Activated CD8-positive, alpha-beta T cell treated with anti-CD3 and anti-CD28 coated beads for 36 hours (primary cell): ENCODE measurements at regions not wholly inside any gene's neighbourhood (a gene's known extent, or its start where the extent isn't known, plus 50 kb on each side); places are given as distances from the start of the nearest gene placed in this dataset.

Experiments used
- ATAC-seq: fragments of 200-7000 bp; cut with Tn5 transposase; one replicate; pipeline ENCODE4 v1.10.0; 2021; ENCODE audit warnings: mild to moderate bottlenecking, moderate library complexity
- CTCF ChIA-PET: fragments of 350-600 bp; sonication (Branson Sonifier 250); formaldehyde crosslinking; loops from one replicate; lab custom pipeline; 2021; ENCODE audit warnings: antibody characterized with exemption; lab: Charles Lee
- POLR2A ChIA-PET: fragments of 350-600 bp; sonication (Branson Sonifier 250); formaldehyde crosslinking; loops from one replicate; lab custom pipeline; 2021; ENCODE audit warnings: antibody characterized with exemption; lab: Charles Lee
- DNase-seq: peaks from one replicate; pipeline ENCODE4 v3.0.0-alpha.2; 2020
- H3K27ac Mint-ChIP-seq: one replicate; pipeline ENCODE4 v1.8.0; 2021; ENCODE audit warnings: mild to moderate bottlenecking, mixed read lengths
- H3K27me3 Mint-ChIP-seq: one replicate; pipeline ENCODE4 v1.8.0; 2021; ENCODE audit warnings: mixed read lengths
- H3K36me3 Mint-ChIP-seq: one replicate; pipeline ENCODE4 v1.8.0; 2021; ENCODE audit warnings: low read depth, mixed read lengths
- H3K4me1 Mint-ChIP-seq: one replicate; pipeline ENCODE4 v1.8.0; 2021; ENCODE audit warnings: low read depth, mixed read lengths
- H3K4me3 Mint-ChIP-seq: one replicate; pipeline ENCODE4 v1.8.0; 2021; ENCODE audit warnings: mild to moderate bottlenecking, moderate library complexity, mixed read lengths
- H3K9me3 Mint-ChIP-seq: one replicate; pipeline ENCODE4 v1.8.0; 2021; ENCODE audit warnings: mixed read lengths
- intact Hi-C: fragments of 100-400 bp; cut with micrococcal nuclease; formaldehyde crosslinking; loops from one replicate; pipeline ENCODE4 v1.10.0; 2022
- TF ChIP-seq, protein P1 (sequence below): fragments of 200-600 bp; IDR thresholded peaks from one replicate; pipeline ENCODE4 v1.8.0; 2022; ENCODE audit warnings: antibody characterized with exemption, mild to moderate bottlenecking

DNA sequence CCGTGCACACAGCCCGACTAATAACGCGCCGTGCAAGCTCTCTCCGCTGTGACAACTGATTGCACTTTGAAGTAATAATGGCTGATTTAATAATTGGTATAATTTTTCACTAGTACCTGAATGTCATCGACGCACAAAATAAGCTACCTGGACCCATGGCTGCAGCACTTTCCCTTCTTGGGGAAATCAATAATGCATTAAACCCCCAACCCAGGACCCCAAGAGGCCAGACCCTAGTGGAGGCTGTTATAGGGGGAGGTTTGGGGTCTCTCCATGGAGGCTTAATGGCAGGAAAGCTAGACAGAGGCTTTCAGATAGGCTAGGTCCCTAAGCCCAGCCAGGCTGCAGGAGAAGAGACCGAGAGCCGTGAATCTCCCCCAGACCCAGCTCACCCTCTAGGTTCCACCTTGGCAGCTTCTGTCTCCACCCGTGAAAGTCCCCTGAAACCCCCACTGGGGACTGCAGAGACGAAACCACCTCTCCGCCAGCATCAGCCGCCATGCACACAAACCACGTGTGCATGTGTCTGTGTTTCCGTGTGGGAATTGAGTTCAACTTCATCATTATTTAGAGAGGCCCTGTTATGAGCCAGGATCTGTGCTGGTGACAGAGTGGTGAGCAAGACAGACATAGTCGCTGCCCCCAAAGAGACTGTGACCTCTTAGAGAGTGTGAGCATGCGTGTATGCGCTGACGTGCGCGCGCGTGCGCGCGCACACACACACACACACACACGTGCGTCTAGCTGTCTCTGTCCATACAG is 168.6 kb upstream of the MVB12B start:
- POLR2A ChIA-PET: no interaction called here
- no peaks in the 10 kb centered on the region for H3K9me3 Mint-ChIP-seq
- ATAC-seq (no peak), DNase-seq (no peak)
- TF ChIP-seq, protein P1, sequence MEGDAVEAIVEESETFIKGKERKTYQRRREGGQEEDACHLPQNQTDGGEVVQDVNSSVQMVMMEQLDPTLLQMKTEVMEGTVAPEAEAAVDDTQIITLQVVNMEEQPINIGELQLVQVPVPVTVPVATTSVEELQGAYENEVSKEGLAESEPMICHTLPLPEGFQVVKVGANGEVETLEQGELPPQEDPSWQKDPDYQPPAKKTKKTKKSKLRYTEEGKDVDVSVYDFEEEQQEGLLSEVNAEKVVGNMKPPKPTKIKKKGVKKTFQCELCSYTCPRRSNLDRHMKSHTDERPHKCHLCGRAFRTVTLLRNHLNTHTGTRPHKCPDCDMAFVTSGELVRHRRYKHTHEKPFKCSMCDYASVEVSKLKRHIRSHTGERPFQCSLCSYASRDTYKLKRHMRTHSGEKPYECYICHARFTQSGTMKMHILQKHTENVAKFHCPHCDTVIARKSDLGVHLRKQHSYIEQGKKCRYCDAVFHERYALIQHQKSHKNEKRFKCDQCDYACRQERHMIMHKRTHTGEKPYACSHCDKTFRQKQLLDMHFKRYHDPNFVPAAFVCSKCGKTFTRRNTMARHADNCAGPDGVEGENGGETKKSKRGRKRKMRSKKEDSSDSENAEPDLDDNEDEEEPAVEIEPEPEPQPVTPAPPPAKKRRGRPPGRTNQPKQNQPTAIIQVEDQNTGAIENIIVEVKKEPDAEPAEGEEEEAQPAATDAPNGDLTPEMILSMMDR: no peak
- H3K36me3 Mint-ChIP-seq: no peaks in the 10 kb centered on the region
- H3K27me3 Mint-ChIP-seq: peaks cover 6% of the 10 kb centered on the region
- H3K4me3 Mint-ChIP-seq: no peak overlapping the region
- no peak overlapping the region for H3K27ac Mint-ChIP-seq
- CTCF ChIA-PET: no interaction called here
- no peaks in the 10 kb centered on the region for H3K4me1 Mint-ChIP-seq
- intact Hi-C loops: no loop called here

DNA sequence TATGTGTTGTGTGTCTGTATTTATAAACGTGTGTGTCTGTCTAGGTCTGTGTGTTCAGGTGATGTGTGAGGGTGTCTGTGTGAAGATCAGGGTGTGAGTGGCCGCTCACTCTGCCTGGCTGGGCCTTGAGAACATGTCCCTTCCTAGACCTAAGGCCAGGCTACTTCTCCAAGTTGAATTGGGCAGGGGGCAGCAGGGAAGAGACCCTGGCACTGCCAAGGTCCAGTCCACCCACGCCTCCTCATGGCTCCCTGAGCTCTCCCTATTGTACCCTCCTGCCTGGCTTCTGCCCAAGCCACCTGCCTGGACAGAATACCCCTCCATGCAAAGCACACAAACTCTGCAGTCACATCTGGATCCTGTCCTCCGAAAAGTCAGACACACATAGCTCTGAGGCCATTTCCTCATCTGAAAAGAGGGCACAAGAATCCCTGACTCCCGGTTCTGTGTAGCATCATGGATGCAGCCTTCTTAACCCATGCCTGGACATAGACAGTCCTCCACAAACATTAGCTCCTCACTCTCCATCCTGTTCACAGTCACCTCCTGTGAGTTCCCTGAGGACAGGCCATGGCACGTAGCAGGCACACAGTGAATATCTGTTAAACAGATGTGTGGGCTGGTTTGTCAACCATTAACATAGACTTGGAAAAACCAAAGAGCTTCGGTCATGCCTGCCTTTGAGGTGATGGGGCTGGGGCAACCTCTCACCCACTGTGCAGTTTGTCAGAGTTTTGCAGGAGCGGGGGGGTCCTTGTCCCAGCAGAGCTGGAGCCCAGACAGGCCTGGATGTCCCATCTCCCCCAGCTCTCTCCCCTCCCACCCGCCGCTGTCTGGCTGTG is 167.8 kb upstream of the MVB12B start:
- Mint-ChIP-seq H3K4me3 (no peak overlapping the region), H3K36me3 (no peaks in the 10 kb centered on the region), H3K4me1 (no peaks in the 10 kb centered on the region), H3K27ac (no peak overlapping the region), H3K9me3 (no peaks in the 10 kb centered on the region), H3K27me3 (peaks cover 8% of the 10 kb centered on the region)
- ATAC-seq: no peak
- TF ChIP-seq, protein P1: no peak
- intact Hi-C loops: no loop called here
- DNase-seq: no peak
- ChIA-PET CTCF (no interaction called here), POLR2A (no interaction called here)

DNA sequence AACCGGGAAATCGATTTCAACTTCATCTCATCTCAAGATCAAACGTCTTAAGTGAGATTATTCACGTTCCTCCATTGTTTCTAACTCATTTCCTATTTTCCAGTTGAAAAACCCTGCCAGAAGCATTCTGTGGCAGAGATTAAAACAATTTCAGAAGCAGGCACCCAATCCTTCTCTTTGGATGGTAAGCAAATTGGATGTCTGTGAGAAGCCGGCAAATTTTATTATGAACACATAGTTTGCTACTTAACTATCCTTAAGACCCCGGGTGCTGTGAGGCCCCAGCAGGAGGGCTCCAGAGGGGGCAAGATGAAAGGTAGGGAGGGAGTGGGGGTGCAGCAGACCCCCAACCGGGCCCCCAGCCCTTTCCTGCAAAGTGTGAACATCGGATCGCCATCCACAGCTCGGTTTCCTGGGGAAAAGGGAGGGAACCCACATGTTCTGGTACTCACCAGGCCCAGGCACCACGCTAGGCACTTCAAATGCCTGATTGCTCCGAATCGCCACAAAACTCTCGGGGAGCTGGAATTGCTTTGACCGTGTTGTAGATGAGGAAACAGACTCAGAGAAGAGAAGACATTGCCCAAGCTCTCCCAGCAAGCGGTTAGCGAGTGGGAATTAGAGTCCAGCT is 167.1 kb upstream of the MVB12B start:
- Mint-ChIP-seq H3K9me3 (no peaks in the 10 kb centered on the region), H3K4me3 (no peak overlapping the region), H3K4me1 (no peaks in the 10 kb centered on the region), H3K27me3 (peaks cover 9% of the 10 kb centered on the region), H3K36me3 (no peaks in the 10 kb centered on the region), H3K27ac (no peak overlapping the region)
- DNase-seq (no peak), ATAC-seq (no peak)
- TF ChIP-seq, protein P1: no peak
- ChIA-PET POLR2A (no interaction called here), CTCF (no interaction called here)
- intact Hi-C loops: no loop called here

DNA sequence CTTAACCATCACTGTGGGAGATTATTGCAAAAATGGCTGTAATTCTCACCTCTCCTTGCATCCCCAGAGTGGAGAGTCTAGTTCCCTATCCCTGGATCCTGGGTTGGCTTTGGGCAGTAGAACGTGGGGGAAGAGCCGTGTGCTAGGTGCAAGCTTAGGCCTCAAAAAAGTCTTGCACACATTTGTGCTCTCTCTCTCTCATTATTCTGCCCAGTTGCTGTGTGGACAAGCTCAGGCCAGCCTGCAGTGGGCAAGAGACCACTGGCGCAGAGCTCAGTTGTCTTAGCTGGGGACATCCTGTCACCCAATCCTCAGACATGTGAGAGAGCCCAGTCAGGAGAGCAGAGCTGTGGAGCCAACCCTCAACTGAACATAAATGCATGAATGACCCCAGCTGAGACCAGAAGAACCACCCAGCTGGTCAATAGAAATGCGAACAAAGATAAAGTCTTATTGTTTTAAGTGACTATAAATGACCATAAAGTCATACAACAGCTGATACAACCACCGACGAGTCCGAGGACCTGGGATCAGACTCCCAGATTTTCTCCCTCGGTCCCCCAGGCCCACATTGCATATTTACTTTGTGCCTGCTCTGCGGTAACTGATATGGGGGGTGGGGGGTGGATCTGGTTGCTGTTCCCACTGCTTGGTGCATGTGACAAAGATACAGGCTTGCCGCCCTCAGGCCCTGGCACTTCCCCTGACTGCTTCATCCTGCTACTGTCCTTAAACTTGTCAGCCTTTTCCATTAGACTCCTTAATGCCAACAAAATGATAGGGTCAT is 166.4 kb upstream of the MVB12B start:
- intact Hi-C loops: no loop called here
- DNase-seq (no peak), ATAC-seq (no peak)
- no peak overlapping the region for H3K27ac Mint-ChIP-seq
- H3K4me3 Mint-ChIP-seq: no peak overlapping the region
- TF ChIP-seq, protein P1: no peak
- ChIA-PET POLR2A (no interaction called here), CTCF (no interaction called here)
- no peaks in the 10 kb centered on the region for H3K9me3 Mint-ChIP-seq
- H3K27me3 Mint-ChIP-seq: peaks cover 10% of the 10 kb centered on the region
- H3K4me1 Mint-ChIP-seq: no peaks in the 10 kb centered on the region
- no peaks in the 10 kb centered on the region for H3K36me3 Mint-ChIP-seq
